ENCODE measurements at regions not wholly inside any gene's neighbourhood (a gene's known extent, or its start where the extent isn't known, plus 50 kb on each side); places are given as distances from the start of the nearest gene placed in this dataset.
A peak's percentile ranks its signal among the peaks of the same experiment; 100 is the strongest.
"Not testable (repeated sequence)": the region's sequence is repeated elsewhere in the genome, so short reads cannot be mapped to it uniquely, and the experiment has no call there.

DNA sequence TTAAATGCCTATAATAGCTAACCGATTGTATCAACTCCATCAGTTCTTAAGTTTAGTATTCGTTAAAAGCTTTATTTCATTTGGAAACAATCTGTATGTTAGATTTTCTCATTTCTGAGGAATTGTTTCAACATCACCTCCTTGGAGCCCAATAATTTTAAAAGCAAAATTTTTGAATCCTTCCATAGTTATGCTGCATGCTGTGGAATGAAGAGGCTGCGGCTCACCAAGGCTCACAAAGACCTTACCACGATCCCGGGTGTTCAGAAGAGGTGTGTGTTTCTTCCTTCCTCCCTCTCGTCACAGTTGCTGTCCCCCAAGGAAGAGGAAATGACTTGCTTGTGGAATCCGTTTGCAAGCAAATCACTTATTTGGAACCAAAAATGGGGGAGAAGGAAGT is 143.8 kb downstream of the FGF1 start:
- DNase-seq (ENCODE audit: low spot score) = no peak

DNA sequence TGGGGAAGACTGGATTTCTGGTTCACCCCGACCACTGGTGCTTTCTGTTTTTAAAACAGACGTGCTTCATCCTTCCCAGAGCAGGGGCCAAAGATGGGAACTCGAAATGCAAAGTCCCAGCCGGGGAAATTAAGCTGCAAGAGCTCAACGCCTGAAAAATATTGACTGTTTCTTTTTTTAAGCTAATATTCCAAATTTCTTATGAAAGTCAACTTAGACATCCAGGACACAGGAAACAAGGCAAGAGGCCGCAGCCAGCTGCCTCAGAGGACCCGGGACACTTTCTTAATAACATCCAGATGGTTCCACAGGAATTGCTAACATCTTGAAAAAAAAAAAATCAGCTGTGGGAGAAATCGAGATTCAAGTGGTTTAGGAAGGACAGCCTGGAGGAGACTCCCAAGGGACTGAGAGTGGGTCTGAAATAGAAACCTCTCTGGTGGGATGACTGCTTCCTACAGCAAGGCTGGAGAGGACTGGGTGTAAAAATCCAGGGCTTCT is 144.9 kb downstream of the FGF1 start:
- no peak for DNase-seq (ENCODE audit: low spot score)

DNA sequence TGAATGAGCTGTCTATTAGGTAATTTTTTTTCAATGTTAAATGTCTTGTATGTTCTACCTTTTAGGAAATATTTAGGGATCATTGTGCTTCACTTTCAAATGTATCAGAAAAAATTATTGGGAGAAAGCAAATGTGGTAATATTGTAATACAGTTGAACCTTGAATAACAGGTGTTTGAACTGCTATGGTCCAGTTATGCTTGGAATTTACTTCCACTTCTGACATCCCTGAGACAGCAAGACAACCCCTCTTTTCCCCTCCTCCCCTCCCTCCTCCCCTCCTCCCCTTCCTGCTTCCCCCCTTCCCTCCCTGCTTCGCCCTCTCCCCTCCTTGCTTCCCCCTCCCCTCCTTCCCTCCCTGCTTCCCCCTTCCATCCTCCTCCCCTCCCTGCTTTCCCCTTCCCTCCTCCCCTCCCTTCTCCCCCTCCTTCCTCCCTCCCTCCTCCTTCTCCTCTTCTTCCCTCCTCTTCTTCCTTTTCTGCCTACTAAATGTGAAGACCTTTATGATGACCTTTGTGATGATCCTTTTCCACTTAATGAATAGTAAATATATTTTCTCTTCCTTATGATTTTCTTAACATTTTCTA is 146.6 kb downstream of the FGF1 start:
- no peak for DNase-seq (ENCODE audit: low spot score)

DNA sequence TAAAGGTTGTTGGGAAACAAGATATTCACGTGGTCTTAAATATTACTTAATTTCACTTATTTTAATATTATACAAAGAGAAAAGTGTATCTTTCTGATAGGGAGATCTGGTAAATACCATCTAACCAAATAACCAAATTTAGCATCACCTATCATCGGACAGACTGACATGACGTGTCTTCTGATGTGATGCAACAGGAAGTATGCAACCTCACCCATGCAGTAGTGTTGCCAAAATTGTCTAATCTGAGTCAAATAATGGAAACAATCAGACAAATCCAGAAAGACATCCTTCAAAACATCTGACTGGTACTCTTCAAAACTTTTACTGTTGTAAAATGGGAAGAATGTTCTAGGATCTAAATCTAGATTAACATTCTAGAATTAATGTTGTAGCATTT is 148.0 kb downstream of the FGF1 start:
- peak; percentile 42 for DNase-seq (ENCODE audit: low spot score)

DNA sequence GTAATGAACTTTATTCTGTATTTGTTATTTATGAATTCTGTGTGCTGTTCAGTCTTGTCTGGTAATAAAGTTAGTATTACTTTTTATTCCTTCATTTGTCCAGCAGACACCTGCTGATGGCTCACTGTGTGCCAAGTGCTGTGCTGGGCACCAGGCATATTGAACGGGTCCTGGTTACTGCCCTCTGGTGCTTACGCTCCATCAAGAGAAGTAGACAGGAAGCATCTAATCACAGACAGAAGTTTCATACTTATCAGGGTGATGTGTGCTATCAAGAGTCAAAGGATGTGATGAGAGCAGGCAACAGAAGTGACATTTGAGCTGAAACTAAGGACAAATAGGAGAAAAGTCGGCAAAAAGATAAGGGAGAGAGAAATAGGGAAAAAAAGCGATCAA is 153.1 kb downstream of the FGF1 start:
- DNase-seq (ENCODE audit: low spot score) = no peak

DNA sequence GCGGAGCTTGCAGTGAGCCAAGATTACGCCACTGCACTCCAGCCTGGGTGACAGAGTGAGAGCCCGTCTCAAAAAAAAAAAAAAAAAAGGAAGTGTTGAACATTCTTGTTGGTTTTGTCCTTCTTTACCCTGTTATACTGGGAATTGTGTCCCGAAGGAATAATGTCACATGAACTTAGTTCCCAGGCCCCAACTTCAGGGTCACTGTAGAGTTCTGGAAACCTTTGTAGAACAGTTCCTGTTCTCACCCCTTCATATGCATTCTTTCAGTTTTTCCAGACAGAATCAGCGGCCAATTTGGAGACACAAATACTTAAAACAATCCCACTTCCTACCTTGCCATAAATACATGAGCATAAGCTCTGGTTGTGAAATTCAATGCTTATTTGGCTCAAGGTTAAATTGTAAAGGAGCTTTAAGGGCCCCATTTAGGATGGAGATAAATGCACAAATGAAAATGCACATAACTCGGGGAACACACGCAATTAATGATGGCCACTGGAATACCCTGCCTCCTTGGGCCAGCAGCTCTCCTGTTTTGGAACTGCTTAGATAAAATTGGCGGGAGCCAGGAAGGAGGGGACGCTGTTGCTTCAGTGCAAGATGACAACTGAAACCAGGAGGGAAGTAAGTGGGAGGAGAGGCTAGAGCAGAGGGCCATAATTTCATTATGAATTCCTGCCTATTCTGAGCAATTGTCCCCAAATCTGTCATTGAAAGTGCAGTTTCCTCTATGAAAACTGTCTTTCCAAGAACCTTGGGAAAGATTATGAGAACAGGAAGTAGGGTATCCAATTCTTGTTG is 153.7 kb downstream of the FGF1 start:
- no peak for DNase-seq (ENCODE audit: low spot score)

DNA sequence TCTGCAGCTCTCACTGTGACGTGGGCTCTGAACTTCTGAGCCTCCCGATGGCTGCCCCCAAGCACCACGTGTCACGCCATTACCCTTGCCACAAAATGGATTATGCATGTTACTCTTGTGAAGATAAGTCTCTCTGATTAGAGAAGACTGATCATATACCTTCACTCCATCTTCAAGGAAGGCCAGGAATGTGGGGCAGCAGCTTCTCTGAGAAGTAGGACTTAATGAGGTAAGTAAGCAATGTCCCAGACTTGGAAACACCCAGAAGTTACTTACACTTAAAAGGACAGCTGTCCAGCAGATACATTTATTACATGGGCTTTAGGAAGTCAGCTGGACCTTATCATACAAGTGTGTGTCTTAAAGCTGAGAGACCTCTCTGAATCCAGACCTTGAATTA is 155.0 kb downstream of the FGF1 start:
- DNase-seq (ENCODE audit: low spot score) = no peak

DNA sequence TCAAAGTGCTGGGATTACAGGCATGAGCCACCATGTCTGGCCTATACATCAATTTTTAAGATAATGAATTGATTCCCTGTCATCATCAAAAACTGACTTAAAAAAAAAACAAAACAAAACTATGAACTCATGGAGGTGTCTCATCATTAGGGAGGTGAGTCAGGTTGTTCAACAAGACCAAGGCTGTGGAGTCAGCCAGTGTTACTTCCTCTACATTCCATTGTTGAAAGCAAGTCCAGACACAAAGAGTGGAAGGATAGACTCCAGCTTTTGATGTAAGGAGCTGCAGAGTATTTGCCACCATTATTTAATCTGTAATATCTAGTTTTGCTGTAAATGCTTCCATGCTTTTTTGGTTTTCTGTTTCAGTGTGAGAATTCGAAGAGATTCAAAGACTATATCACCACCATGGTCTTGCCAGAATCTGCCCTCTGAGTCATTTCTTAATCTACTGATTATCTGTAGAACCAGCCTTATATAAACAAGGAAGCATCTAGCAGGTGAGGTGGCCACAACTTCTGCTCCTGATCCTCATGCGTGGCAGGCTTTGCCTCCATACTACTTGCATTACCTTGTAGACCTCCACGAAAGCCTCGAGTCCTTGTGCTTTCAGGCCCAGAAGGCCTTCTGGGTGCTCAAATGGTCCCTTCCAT is 156.1 kb downstream of the FGF1 start:
- peak; percentile 80 for DNase-seq (ENCODE audit: low spot score)

DNA sequence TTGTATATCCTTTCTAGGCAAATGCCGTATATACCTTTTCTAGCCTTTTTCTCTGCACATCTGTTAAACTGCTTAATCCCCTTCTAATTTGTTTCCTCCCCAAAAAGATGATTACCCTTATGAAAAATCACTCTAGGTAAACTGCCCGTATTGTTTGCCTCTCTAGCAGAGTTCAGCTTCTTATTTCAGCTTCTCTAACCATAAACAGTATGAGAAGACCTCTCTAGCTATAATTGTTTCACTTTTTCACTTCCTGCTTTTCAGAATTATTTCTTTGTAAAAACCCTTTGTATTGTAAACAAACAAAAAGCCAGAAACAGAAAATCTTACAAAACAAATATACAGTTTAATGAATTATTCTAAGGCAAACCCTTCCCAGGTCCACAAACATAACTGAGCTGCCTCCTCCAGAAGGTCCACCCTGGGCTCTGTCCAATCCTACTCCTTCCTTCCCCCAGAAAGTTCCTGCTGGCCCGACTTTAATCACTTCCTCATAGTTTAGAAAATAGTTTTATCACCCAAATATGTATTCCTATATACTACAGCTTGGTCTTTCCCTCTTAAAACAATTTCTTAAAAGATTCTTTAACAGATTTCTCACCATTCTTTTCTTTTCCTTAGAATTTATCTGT is 158.1 kb downstream of the FGF1 start:
- DNase-seq (ENCODE audit: low spot score) = no peak

DNA sequence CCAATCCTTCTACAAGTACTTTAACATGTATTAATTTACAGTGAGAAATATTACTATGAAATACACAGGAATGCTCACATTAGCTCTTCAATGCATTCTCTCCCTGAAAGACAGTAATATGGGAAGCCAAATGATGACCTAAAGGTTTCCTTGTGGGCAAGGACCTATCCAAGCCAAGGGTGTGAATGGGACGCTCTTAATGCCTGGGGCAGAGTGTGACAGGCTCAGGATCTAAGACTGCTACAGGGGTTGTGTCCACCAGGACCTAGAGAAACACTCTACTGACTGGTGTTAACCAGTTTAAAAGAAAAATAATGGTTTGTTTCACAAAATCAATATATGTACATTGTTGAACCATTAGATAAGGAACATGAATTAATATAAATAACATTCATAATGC is 158.7 kb downstream of the FGF1 start:
- no peak for DNase-seq (ENCODE audit: low spot score)

DNA sequence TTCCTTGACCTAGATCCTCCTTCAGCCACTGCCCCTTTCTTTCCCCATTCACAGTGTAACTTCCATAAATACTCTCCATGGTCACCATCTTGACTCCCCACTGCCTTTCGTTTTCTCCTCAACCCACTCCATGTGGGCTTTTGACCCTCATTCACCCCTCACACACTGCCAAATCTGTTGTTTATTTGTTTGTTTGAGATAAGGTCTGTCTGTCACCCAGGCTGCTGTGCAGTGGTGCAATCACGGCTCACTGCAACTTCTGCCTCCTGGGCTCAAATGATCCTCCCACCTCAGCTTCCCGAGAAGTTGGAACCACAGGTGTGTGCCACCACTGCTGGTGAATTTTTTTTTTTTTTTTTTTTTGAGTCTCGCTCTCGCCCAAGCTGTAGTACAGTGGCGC is 162.9 kb downstream of the FGF1 start:
- no peak for DNase-seq (ENCODE audit: low spot score)

DNA sequence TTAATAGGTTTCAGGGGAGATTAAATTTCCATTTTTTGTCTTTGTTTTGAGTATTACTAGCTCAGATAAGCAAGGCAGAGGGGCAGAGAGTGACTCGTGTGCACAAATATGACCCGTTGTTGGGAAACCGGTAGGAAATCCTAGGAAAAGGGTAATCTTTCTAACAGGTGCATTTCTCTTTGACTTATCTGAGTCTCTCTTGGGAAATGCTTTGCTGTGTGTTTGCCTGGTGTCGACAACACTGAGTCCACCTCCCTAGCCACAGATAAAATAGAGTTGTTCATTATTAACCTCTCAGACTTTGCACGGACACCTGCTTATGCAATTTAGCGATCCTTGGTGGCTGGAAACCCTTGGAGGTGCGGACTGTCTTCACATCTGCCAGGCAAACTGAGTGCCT is 164.2 kb downstream of the FGF1 start:
- no peak for DNase-seq (ENCODE audit: low spot score)

DNA sequence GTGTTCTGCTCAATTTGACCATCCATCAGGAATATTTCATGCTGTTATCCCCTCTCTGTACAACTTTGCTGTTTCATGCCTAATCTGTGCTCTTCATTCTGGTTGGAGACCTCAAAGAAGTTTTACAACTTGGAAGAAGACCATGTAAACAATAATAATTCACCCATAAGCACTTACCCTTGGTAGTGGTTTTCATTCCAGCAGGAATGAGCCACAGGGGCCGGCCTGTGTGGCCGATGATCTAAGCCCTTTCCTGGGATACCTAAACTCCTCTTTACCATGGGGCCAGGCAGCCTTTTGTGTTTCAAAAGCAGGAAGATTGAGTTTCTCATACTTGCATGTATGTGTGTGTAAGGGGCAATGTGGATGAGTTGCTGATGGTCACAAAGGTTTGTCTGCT is 165.0 kb downstream of the FGF1 start:
- DNase-seq (ENCODE audit: low spot score) = peak; percentile 45

DNA sequence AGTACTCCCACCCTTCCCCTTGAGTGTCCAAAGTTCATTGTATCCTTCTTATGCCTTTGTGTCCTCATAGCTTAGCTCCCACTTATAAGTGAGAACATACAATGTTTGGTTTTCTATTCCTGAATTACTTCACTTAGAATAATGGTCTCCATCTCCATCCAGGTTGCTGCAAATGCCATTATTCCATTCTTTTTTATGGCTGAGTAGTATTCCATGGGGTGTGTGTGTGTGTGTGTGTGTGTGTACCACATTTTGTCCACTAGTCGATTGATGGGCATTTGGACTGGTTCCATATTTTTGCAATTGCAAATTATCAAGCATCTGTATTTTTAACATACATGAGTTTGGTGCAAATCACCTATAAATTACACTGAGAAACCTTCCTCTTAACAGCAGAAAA is 166.0 kb downstream of the FGF1 start:
- DNase-seq (ENCODE audit: low spot score) = not testable (repeated sequence)

DNA sequence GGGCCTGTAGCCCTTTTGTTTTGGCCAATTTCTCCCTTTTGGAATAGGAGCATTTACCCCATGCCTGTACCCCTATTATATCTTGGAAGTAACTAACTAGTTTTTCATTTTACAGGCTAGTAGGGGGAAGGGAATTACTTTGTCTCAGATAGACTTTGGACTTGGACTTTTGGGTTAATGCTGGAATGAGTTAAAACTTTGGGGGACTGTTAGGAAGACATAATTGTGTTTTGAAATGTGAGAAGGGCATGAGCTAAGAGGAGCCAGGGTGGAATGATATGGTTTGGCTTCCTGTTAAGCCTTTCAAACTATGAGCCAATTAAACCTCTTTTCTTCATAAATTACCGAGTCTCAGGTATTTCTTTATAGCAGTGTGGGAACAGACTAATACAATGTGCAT is 168.1 kb downstream of the FGF1 start:
- no peak for DNase-seq (ENCODE audit: low spot score)

DNA sequence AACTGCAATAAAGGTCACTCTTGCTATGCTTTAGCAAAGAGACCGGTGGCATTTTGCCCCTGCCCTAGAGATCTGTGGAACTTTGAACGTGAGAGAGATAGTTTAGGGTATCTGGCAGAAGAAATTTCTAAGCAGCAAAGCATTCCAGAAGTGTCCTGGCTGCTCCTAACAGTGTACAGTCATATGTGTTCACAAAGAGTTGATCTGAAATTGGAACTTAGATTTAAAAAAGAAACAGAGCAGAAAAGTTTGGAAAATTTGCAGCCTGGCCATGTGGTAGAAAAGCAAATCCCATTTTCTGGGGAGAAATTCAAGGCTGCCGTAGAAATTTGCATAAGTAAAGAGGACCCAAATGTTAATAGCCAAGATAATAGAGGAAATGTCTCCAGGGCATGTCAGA is 169.2 kb downstream of the FGF1 start:
- DNase-seq (ENCODE audit: low spot score) = no peak

DNA sequence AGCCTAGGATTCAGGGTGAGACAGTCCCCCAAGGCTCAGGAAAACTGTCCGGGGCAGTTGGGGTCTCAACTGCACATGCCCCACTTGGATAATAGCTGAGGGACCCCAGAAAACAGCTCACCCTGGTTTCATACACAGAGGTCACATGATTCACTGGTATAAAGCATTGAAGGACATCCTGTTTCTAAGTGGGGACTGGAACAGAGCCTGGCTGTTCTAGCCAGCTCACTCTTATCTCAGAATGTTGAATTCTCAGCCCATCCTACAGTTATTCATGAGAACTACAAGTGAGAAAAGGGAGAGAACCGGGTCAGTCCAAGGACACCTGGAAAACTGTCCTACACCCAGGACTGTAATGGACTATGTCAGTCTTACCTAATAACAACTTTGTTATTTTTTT is 170.9 kb downstream of the FGF1 start:
- DNase-seq (ENCODE audit: low spot score) = peak; percentile 16

DNA sequence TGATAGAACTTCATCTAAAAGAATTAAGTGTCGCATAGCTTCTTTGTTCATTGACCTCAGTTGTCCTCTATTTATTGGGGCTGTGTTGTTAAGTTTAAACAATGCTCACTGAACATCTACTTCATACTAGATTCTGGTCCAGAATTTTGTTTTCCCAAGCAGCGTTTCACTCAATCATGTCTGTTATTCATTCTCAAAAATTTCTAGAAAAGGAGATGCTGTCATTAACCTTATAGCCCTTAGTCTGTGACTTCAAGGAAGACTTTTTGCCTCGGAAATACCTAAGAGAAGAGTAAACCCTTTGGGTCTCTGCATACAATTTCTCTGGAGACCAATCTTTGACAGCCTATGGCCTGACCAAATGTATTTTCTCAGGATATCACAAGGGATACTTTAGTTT is 171.7 kb downstream of the FGF1 start:
- DNase-seq (ENCODE audit: low spot score) = no peak

DNA sequence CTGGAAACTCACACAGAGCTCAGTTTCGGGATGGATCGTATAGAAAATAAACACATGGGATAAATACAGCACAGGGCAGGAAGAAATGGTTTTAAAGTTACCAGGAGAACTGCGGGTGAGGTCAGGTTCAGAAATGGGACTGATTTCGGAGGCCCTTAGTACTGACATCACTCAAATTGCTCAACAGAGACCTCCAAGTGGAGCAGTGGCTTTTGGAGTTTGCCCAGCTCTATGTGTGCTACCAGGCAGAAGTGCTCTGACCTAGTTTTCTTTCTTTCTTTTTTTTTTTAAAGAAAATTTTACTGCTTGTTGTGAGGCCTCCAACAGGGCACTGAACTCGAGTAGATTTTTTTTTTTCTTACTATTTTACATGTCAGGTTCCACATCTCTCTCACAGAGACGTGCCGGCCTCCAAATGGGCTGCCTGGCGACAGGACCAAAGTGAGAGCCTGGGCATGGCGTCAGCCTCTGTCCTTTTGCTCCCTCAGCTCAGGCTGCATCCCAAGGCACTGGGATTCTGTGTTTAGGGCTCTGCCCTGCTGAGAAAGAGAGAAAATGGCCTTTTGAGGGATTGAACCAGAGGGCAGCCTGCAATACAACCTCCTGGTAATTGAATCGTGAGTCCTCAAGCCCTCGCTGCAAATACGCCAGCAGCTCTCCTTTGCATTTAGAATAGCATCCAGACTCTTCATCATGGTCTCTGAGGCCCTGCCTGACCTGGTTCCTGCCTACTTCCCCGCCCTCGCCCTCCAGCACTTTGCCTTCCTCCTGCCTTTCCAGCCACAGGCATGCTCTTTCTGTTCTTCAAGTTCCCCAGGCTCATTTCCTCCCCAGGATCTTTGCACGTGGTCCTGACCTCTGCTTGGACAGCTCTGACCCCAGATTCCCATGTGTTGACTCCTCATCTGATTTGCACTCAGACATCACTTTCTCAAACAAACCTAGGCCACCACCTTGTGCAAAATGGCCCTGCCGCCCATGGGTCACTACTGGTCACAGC is 173.5 kb downstream of the FGF1 start:
- DNase-seq (ENCODE audit: low spot score) = peak; percentile 70

DNA sequence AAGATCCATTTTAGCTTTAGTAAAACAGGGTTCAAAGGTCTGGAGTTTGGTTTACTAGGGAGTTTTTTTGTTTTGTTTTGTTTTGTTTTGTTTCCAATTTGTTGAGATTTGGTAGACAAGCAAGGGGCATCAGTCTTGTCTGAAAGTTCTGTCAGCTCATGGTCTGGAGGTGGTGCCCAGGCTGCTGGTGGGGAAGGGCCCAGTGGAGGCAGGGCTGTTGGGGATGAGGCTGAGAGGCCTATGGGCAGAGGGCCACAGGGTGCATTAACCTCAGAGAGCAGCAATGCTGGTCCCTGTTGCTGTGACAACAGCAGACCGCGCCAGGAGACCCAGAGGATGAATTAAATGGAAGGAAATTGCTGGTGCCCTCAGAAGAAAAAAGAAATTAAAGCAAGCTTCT is 174.5 kb downstream of the FGF1 start:
- no peak for DNase-seq (ENCODE audit: low spot score)

DNA sequence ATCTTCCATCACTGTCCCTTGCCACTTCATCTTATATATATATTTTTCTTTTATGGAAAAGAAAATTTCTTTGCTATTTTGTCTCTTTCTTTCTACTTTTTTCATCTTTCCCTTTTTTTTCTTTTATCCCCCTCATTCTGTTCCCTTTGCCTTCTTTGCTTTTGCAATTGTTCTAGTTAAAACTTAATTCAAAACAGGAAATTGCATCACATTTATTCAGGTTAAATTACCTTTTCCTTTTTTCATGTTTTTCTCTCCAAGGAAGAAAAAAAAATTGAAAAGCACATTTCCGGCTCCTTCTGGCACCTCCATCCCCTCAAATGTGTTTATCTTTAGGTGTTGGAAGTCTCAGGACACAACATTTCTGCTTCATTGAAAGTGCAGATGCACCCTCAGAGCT is 176.9 kb downstream of the FGF1 start:
- no peak for DNase-seq (ENCODE audit: low spot score)
